Middle frontal gyrus (tissue), 1 donor: ENCODE measurements at regions not wholly inside any gene's neighbourhood (a gene's known extent, or its start where the extent isn't known, plus 50 kb on each side); places are given as distances from the start of the nearest gene placed in this dataset.
"Not testable (repeated sequence)": the region's sequence is repeated elsewhere in the genome, so short reads cannot be mapped to it uniquely, and the experiment has no call there.

Experiments used
- DNase-seq: peaks from one replicate; pipeline ENCODE4 v3.0.0-alpha.2; 2015; ENCODE audit warnings: low spot score; ENCODE audit errors: extremely low spot score

GRCh38 chr2:20499387-20499786 is 52.5 kb downstream of the RHOB start:
- DNase-seq, result no peak

DNA sequence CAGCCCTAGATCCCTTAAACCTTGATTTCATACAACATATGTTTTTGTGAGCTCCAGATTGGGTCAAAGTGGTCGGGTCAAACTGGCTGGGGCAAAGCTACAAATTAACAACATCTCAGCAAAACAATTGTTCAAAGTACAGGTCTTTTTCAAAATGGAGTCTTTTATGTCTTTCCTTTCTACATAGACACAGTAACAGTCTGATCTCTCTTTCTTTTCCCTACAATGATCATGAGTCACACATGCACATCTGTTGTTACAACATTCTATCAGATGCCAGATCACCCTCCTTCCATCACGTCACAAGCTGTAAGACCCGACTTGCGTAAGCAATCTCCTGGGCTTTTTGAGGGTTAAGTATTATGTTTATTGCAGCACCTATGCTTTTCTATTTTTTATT is 55.1 kb downstream of the RHOB start:
- no peak for DNase-seq

GRCh38 chr2:20502496-20502895 is 55.6 kb downstream of the RHOB start:
- not testable (repeated sequence) for DNase-seq

GRCh38 chr2:20504174-20504573 is 57.3 kb downstream of the RHOB start:
- no peak for DNase-seq

- no peak for DNase-seq
These were observed 59.4 kb downstream of the RHOB start for GRCh38 chr2:20506201-20506685.

GRCh38 chr2:20507166-20507692 is 60.4 kb downstream of the RHOB start:
- no peak for DNase-seq

- no peak for DNase-seq
These were observed 60.8 kb downstream of the RHOB start for GRCh38 chr2:20507711-20508110.

DNA sequence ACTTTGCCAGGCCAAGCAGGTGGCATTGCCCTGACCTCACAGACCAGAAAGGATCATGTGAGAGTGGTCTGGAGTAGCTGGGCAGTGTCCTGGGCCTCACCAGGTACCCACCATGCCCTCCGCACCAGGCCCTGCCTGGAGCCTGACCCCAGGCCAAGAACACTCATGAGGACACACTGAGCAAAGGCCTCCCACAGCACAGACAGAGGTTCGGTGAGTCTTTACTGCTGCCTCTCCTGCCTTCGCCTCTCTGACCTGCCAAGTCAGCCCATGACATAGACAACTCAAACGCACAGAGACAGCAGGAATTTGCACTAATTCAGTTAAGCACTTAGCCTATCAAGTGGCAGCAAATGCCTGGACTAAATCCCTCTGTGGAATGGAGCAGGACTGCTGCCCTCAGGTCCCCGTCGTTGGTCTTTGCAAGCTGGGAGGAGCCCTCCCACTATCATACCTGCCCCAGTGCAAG is 62.5 kb downstream of the RHOB start:
- no peak for DNase-seq

DNA sequence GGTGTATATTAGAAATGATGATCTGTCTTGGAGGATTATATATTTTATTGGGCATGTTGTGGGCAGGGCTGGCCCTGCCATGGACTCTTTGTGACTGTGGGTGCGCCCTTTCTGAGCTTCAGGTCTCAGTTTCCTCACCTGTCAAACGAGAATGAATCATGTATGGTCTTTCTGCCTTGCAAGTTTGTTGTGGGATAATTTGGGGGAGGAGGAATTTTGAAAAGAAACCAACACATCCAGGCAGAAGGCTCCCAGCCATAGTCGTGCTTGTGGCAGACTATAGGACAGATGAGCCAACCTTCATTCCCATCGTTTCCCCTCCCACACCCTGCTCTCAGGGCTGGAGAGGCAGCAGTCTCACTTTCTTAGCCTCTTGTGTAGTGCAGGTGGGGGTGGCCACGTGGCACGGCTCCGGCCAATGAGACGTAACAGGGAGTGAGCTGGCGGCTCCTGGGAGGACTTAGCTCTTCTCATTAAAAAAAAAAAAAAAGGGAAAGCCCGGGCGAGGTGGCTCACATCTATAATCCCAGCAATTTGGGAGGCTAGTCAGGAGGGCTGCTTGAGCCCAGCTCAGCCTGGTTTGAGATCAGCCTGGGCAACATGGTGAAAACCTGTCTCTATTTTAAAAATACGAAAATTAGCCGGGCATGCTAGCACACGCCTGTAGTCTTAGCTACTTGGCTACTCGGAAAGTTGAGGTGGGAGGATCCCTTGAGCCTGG is 63.1 kb downstream of the RHOB start:
- no peak for DNase-seq

DNA sequence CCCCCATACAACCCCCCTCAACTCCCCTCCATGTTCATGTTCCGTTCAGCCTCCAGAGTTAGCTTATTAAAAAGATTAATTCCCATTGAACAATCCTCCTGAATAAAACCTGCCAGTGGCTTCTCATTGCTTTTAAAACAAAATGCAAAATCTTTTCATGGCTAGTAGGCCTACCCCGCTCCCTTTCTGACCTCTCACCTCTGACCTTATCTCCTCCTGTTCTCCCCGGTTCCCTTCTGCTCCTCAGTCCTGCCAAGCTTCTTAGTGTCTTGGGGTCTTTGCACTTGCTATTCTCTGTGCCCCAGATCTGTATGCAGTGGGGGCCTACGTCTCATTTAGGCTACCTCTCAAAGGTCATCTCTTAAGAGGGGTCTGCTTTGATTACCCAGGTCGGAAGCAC is 64.3 kb downstream of the RHOB start:
- no peak for DNase-seq

DNA sequence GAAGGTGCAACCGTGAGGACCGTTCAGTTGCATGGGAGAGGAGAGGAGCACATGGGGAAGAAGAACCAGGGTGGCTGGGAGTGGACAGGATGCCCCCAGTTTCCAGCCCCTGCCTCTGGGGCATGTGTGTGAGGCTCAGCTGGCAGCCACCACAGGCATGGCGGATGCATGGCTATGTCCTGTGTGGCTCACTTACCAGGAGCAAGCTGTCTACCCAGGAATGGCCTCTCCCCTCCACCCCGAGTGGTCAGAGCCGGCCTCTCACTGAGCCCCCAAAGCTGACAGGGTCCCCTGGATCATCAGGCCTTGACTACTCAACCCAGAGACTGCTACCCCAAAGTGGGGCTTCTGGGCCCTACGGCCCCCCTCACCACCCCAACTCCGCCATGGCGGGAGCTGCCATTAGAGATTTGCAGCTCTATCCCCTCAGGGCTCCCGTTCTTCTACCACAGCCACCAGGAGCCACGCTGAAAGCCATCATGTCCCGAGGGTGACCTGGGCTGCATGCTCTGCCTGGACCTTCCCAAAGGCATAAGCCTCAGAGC is 65.3 kb downstream of the RHOB start:
- DNase-seq, result no peak

DNA sequence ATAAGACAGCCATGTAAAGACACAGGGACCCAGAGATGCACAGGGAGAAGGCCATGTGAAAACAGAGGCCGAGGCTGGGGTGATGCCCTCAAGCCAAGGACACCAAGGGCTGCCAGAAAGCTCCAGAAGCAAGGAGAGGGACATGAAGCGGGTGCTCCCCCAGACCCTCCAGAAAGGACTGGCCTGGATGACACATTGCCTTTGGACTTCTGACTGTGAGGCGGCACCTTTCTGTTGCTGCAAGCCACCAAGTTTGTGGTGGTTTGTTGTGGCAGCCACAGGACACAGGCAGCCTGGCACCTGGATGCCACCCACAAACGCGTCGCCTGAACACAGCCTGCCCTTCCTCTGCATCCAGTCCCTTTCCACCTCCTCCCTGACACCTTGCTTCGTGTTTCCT is 67.1 kb downstream of the RHOB start:
- DNase-seq, result no peak

DNA sequence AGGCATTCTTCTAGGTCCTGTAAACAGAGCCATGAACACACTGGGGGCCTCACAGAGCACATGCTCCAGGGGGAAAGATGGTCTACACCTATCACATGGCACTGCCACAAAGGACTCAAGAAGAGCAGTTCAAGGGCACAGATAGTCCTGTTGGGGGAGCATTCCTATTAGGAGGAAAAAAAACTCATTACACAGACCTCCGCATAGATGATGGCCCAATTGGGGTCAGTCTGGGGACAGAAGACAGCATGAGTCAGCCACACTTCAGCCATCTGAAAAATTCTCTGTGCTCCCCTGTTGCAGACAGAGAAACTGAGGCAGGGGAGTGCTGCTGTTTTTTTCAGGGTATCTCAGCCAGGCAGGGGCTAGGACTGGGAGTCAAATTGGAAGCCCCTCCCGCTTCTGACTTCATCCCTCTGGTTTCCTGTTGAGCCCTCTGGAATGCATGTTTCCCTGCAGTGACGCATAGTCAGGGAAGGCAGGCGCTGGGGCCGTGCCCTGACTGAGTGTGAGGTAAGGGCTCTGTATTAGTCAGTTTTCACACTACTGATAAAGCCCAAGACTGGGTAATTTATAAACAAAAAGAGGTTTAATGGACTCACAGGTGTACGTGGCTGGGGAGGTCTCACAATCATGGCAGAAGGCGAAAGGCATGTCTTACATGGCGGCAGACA is 67.9 kb downstream of the RHOB start:
- DNase-seq, result no peak

DNA sequence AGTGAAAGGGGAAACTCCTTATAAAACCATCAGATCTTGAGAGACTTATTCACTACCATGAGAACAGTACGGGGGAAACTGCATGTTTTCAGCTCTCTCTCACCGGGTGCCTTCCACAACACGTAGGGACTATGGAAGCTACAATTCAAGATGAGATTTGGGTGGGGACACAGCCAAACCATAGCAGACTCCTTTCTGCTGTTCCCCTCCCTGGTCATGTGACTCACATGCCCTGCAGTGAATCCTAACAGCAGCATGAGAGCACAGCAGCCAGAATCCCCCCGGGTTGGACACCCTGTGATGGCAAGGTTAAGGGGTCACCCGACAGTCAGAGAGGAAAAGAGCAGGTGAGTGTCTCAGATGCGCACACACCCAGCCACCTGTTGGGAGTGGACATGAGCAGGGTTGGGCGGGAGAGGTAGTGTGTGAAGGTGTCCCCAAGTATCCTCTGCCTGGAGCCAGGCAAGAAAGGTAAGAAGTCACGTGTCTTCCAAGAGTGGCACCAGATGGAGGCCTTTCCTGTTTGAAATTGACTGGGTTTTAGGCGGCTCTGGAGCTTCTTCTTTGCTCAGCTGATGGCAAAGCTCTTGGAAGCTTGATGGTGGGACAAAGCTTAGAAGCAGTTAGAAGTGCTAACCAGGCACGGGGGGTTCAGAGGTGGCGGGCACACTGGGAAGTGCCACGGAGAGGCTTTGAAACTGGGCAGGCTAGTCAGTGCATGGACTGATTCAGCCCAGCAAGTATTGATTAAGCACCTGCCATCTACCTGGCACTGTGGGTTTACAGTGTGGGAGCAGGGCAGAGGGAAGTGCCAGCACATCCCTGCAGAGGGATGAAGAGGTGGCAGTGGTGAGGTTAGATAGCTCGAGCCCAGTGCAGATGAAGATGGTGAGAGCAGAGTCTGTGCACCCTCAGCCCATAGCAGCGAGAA is 68.7 kb downstream of the RHOB start:
- DNase-seq, result no peak

DNA sequence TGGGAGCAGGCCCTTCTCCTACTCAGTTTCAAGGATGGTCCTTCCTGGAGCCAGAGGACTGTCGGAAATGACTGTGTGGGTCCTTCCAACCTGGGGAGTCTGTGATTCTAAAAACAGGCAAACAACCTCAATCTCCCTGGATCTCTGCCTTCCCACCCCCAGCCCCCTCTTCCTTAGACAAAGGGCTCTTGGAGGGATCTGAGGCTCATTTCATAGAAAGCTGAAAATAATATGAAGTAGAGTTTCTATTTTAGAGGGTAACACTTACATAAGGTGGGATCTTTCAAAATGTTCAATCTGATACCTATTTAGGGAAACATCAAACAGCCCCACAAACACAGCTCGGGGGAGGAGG is 69.4 kb downstream of the RHOB start:
- DNase-seq, result peak; percentile 6

DNA sequence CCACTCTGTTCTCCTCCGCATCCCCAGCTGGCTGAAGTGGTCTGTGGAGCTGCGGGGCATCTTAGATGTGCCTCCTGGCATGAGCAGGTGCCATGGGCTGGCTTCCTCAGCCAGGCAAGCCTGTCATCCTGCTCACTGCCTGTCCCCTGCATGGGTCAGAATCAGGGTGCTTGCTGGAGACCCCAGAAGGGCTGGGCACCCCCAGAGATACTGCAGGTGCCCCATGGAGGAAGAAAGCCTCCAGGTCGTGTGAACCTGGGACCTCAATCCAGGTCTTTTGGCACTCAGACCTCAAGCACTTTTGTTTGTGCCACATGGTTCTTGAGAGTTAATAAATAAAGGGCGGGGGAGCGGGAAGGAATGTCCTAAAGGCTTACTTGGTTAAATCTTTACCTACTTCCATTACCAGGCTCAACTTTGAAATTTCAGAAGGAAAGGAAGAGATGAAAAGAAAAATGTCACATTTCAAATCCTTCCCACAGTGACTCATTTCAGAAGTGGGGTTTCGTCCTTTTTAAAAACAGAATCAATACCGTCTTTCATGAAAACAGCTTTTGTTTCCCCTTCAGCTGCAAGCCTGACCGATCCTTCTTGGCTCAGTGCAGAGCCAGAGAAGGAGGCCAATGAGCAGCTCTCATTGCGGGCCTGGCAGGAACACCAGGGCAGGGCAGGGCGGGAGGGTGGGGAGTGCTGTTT is 69.9 kb downstream of the RHOB start:
- DNase-seq, result peak; percentile 33

GRCh38 chr2:20519309-20519708 is 72.4 kb downstream of the RHOB start:
- DNase-seq, result no peak

GRCh38 chr2:20520128-20520527 is 73.3 kb downstream of the RHOB start:
- DNase-seq, result no peak

GRCh38 chr2:20521193-20521592 is 74.3 kb downstream of the RHOB start:
- DNase-seq, result no peak

GRCh38 chr2:20521682-20522189 is 74.9 kb downstream of the RHOB start:
- DNase-seq, result no peak
